ENCODE measurements at regions not wholly inside any gene's neighbourhood (a gene's known extent, or its start where the extent isn't known, plus 50 kb on each side); places are given as distances from the start of the nearest gene placed in this dataset.
"Not testable (repeated sequence)": the region's sequence is repeated elsewhere in the genome, so short reads cannot be mapped to it uniquely, and the experiment has no call there.

GRCh38 chr7:50251765-50252164, 52.8 kb upstream of the IKZF1 start:
- no peak for DNase-seq

GRCh38 chr7:50246551-50246950, 58.0 kb upstream of the IKZF1 start:
- no peak for DNase-seq

- DNase-seq = not testable (repeated sequence)
Measured at GRCh38 chr7:50242111-50242510, 62.4 kb upstream of the IKZF1 start.

- DNase-seq = not testable (repeated sequence)
Measured at GRCh38 chr7:50240699-50241098, 63.8 kb upstream of the IKZF1 start.

GRCh38 chr7:50229964-50230363, 74.6 kb upstream of the IKZF1 start:
- no peak for DNase-seq

GRCh38 chr7:50228148-50228547, 76.4 kb upstream of the IKZF1 start:
- DNase-seq = no peak

- no peak for DNase-seq
Measured at GRCh38 chr7:50227726-50228125, 76.8 kb upstream of the IKZF1 start.

GRCh38 chr7:50226669-50227068, 77.8 kb upstream of the IKZF1 start:
- no peak for DNase-seq

- DNase-seq = no peak
Measured at GRCh38 chr7:50226145-50226544, 78.4 kb upstream of the IKZF1 start.

GRCh38 chr7:50221433-50221832, 83.1 kb upstream of the IKZF1 start:
- DNase-seq = no peak

- peak; percentile 54 for DNase-seq
Measured at GRCh38 chr7:50221028-50221427, 83.5 kb upstream of the IKZF1 start.

GRCh38 chr7:50220273-50220672, 84.2 kb upstream of the IKZF1 start:
- no peak for DNase-seq

GRCh38 chr7:50217821-50218281, 86.7 kb upstream of the IKZF1 start:
- no peak for DNase-seq

- no peak for DNase-seq
Measured at GRCh38 chr7:50217401-50217800, 87.1 kb upstream of the IKZF1 start.

GRCh38 chr7:50216626-50217025, 87.9 kb upstream of the IKZF1 start:
- no peak for DNase-seq

GRCh38 chr7:50214771-50215170, 89.7 kb upstream of the IKZF1 start:
- no peak for DNase-seq

GRCh38 chr7:50214126-50214670, 90.3 kb upstream of the IKZF1 start:
- DNase-seq = no peak

- no peak for DNase-seq
Measured at GRCh38 chr7:50213622-50214017, 90.9 kb upstream of the IKZF1 start.

- DNase-seq = peak; percentile 38
Measured at GRCh38 chr7:50212666-50213621, 91.6 kb upstream of the IKZF1 start.

- no peak for DNase-seq
Measured at GRCh38 chr7:50212016-50212325, 92.5 kb upstream of the IKZF1 start.

- DNase-seq = no peak
Measured at GRCh38 chr7:50211130-50212015, 93.1 kb upstream of the IKZF1 start.

GRCh38 chr7:50210706-50211115, 93.8 kb upstream of the IKZF1 start:
- no peak for DNase-seq

GRCh38 chr7:50209461-50210135, 94.9 kb upstream of the IKZF1 start:
- DNase-seq = no peak
